Fibroblast of lung (primary cell): ENCODE measurements at regions not wholly inside any gene's neighbourhood (a gene's known extent, or its start where the extent isn't known, plus 50 kb on each side); places are given as distances from the start of the nearest gene placed in this dataset.

Experiments
- DNase-seq, 2 donors: peaks; one replicate each; pipeline versions ENCODE4 v3.0.0 to v3.0.0-alpha.2; 2010; ENCODE audit warnings: low read depth in 2 of 2
- H2AFZ ChIP-seq: 2 replicates; pipeline ENCODE4 v1.5.1; 2012; ENCODE audit warnings: low read length, control low read depth, inconsistent platforms
- H3K27ac ChIP-seq: 2 replicates; pipeline ENCODE4 v1.5.1; 2011; ENCODE audit warnings: low read length, control low read depth; ENCODE audit not compliant: insufficient read depth
- H3K27me3 ChIP-seq: 2 replicates; pipeline ENCODE4 v1.5.1; 2011; ENCODE audit warnings: mild to moderate bottlenecking, low read length; ENCODE audit not compliant: control insufficient read depth, insufficient read depth
- H3K36me3 ChIP-seq: 2 replicates; pipeline ENCODE4 v1.5.1; 2011; ENCODE audit warnings: low read length; ENCODE audit not compliant: control insufficient read depth, insufficient read depth
- H3K4me1 ChIP-seq: 2 replicates; pipeline ENCODE4 v1.5.1; 2011; ENCODE audit warnings: low read length; ENCODE audit not compliant: control insufficient read depth, insufficient read depth; ENCODE audit errors: extremely low read depth
- H3K4me2 ChIP-seq: 2 replicates; pipeline ENCODE4 v1.5.1; 2011; ENCODE audit warnings: low read length, control low read depth; ENCODE audit not compliant: insufficient read depth; ENCODE audit errors: extremely low read depth
- H3K4me3 ChIP-seq, 4 experiments: fragments of 200-600 bp in 1 of 4; sonication (generic) in 1 of 4; replicated peaks in 1 of 4; 2 replicates each; pipeline ENCODE4 v1.5.1; 2011 to 2016; ENCODE audit warnings: low read length in 4 of 4, low read depth in 3 of 4, mild to moderate bottlenecking in 3 of 4, control low read depth in 2 of 4, inconsistent platforms in 1 of 4, mixed read lengths in 1 of 4; ENCODE audit not compliant: insufficient read depth in 1 of 4; ENCODE audit errors: control extremely low read depth in 1 of 4
- H3K79me2 ChIP-seq: 2 replicates; pipeline ENCODE4 v1.5.1; 2012; ENCODE audit warnings: mild to moderate bottlenecking, low read length, inconsistent platforms; ENCODE audit not compliant: control insufficient read depth, insufficient read depth
- H3K9ac ChIP-seq: 2 replicates; pipeline ENCODE4 v1.5.1; 2011; ENCODE audit warnings: mild to moderate bottlenecking, low read length, control low read depth; ENCODE audit not compliant: insufficient read depth
- H3K9me3 ChIP-seq: 2 replicates; pipeline ENCODE4 v1.5.1; 2012; ENCODE audit warnings: low read depth, low read length; ENCODE audit not compliant: control insufficient read depth, insufficient read depth
- H4K20me1 ChIP-seq: 2 replicates; pipeline ENCODE4 v1.5.1; 2011; ENCODE audit warnings: low read length; ENCODE audit not compliant: control insufficient read depth, insufficient read depth; ENCODE audit errors: extremely low read depth
- EZH2 ChIP-seq: IDR thresholded peaks from 2 replicates; pipeline ENCODE4 v1.5.1; 2012; ENCODE audit warnings: low read length, control low read depth, mild to moderate bottlenecking; ENCODE audit errors: missing control alignments
- TF ChIP-seq, protein P1 (sequence below), 2 donors: IDR thresholded peaks in 1 of 2; conservative IDR thresholded peaks in 1 of 2; 1 replicate in 1 of 2; 2 replicates in 1 of 2; pipeline ENCODE4 v1.5.1; 2011 to 2012; ENCODE audit warnings: low read length in 2 of 2, control low read depth in 1 of 2, inconsistent platforms in 1 of 2, low read depth in 1 of 2, mild to moderate bottlenecking in 1 of 2

DNA sequence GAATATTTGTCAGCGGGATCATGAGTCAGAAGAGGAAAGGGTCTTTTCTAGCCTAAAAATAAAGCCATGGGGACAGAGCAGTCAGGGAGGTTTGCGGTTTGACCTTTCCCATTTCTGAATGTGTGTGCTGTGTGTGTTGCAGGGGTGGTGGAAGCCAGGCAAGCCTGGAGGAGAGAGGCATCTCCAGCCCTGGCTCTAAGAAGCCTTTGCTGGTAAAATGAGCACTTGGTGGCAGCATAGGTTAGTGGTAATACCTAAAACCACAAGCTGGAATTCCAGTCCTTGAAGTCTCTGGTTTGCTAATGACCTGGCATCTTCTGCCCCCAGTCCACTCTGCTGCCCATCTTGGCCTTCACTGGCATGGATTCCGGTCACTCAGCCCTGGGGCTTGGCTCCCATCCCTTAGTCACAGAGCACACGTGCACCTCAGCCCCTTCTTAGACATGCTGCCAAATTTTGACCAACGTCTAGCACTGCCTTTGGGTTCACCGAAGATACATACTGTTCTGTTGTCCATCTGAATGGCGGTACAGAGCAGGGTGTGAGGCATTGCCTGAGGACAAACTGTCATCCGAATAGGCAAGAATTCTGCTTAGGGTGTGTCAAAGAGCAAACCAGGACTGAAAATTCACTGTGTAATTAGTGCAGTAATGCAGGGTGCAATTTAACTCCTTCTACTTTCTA, 52.7 kb downstream of the KCNA5 start:
- Histone ChIP-seq H3K9me3 (no peaks in the 10 kb centered on the region), H3K4me2 (no peak overlapping the region), H3K9ac (no peak overlapping the region), H4K20me1 (no peaks in the 10 kb centered on the region), H2AFZ (no peak overlapping the region), H3K4me1 (peaks cover 10% of the 10 kb centered on the region), H3K4me3 (no peak overlapping the region), H3K79me2 (no peaks in the 10 kb centered on the region), H3K27ac (no peak overlapping the region), H3K36me3 (no peaks in the 10 kb centered on the region), H3K27me3 (no peaks in the 10 kb centered on the region)
- TF ChIP-seq EZH2, result no peak
- TF ChIP-seq, protein P1, sequence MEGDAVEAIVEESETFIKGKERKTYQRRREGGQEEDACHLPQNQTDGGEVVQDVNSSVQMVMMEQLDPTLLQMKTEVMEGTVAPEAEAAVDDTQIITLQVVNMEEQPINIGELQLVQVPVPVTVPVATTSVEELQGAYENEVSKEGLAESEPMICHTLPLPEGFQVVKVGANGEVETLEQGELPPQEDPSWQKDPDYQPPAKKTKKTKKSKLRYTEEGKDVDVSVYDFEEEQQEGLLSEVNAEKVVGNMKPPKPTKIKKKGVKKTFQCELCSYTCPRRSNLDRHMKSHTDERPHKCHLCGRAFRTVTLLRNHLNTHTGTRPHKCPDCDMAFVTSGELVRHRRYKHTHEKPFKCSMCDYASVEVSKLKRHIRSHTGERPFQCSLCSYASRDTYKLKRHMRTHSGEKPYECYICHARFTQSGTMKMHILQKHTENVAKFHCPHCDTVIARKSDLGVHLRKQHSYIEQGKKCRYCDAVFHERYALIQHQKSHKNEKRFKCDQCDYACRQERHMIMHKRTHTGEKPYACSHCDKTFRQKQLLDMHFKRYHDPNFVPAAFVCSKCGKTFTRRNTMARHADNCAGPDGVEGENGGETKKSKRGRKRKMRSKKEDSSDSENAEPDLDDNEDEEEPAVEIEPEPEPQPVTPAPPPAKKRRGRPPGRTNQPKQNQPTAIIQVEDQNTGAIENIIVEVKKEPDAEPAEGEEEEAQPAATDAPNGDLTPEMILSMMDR (conservative IDR thresholded peaks at IDR 0.05 in 1 of 2, IDR thresholded peaks at IDR 0.05 in 1 of 2; ENCODE audit: low read depth in 1 of 2, low read length in 2 of 2), result peak; percentile 12 to 22
- peak; percentile 74 to 81 for DNase-seq

- peaks cover 14% of the 10 kb centered on the region for H3K4me1 ChIP-seq
- no peak overlapping the region for H3K27ac ChIP-seq
- DNase-seq, result no peak
- TF ChIP-seq, protein P1 (conservative IDR thresholded peaks at IDR 0.05 in 1 of 2, IDR thresholded peaks at IDR 0.05 in 1 of 2; ENCODE audit: low read depth in 1 of 2, low read length in 2 of 2), result no peak
- TF ChIP-seq EZH2, result no peak
- H3K9me3 ChIP-seq, result no peaks in the 10 kb centered on the region
- no peak overlapping the region for H2AFZ ChIP-seq
- H3K36me3 ChIP-seq, result no peaks in the 10 kb centered on the region
- H3K79me2 ChIP-seq, result no peaks in the 10 kb centered on the region
- no peaks in the 10 kb centered on the region for H3K27me3 ChIP-seq
- no peak overlapping the region for H3K9ac ChIP-seq
- H3K4me2 ChIP-seq, result no peak overlapping the region
- no peak overlapping the region for H3K4me3 ChIP-seq
- H4K20me1 ChIP-seq, result no peaks in the 10 kb centered on the region
Observed at GRCh38 chr12:5097786-5098185, 54.1 kb downstream of the KCNA5 start.

GRCh38 chr12:5099136-5099535, 55.5 kb downstream of the KCNA5 start:
- Histone ChIP-seq H3K79me2 (no peaks in the 10 kb centered on the region), H4K20me1 (no peaks in the 10 kb centered on the region), H2AFZ (no peak overlapping the region), H3K27me3 (no peaks in the 10 kb centered on the region), H3K4me3 (no peak overlapping the region), H3K27ac (no peak overlapping the region), H3K9ac (no peak overlapping the region), H3K4me2 (no peak overlapping the region), H3K4me1 (peaks cover 20% of the 10 kb centered on the region), H3K9me3 (no peaks in the 10 kb centered on the region), H3K36me3 (no peaks in the 10 kb centered on the region)
- TF ChIP-seq EZH2, result no peak
- TF ChIP-seq, protein P1 (conservative IDR thresholded peaks at IDR 0.05 in 1 of 2, IDR thresholded peaks at IDR 0.05 in 1 of 2; ENCODE audit: low read depth in 1 of 2, low read length in 2 of 2), result no peak
- no peak for DNase-seq
